Tibial artery (tissue), 4 donors: ENCODE measurements at regions not wholly inside any gene's neighbourhood (a gene's known extent, or its start where the extent isn't known, plus 50 kb on each side); places are given as distances from the start of the nearest gene placed in this dataset.
"Not testable (repeated sequence)": the region's sequence is repeated elsewhere in the genome, so short reads cannot be mapped to it uniquely, and the experiment has no call there.

Source experiments
- DNase-seq, 2 donors: peaks; one replicate each; pipeline ENCODE4 v3.0.0-alpha.2; 2019
- H3K27ac ChIP-seq, 2 donors: fragments of 200-600 bp; sonication (generic) in 1 of 2; 1 replicate in 1 of 2; 2 replicates in 1 of 2; pipeline ENCODE4 v1.5.1; 2018 to 2019; ENCODE audit warnings: mild to moderate bottlenecking in 1 of 2
- H3K27me3 ChIP-seq, 2 donors: fragments of 200-600 bp; sonication (generic) in 1 of 2; one replicate each; pipeline versions ENCODE4 v1.5.1 to v1.6.0; 2016 to 2019
- H3K36me3 ChIP-seq, 3 donors: fragments of 200-600 bp; sonication (generic) in 2 of 3; one replicate each; pipeline ENCODE4 v1.5.1; 2016 to 2019; ENCODE audit warnings: mild to moderate bottlenecking in 2 of 3
- H3K4me1 ChIP-seq, 4 donors: fragments of 200-600 bp; sonication (generic) in 2 of 4; 1 replicate in 3 of 4; 2 replicates in 1 of 4; pipeline ENCODE4 v1.5.1; 2016 to 2019
- H3K4me3 ChIP-seq, 2 donors: fragments of 200-600 bp; sonication (generic) in 1 of 2; 1 replicate in 1 of 2; 2 replicates in 1 of 2; pipeline ENCODE4 v1.5.1; 2018 to 2019; ENCODE audit warnings: mild to moderate bottlenecking in 2 of 2
- H3K9me3 ChIP-seq, 3 donors: fragments of 200-600 bp; sonication (generic) in 1 of 3; one replicate each; pipeline ENCODE4 v1.5.1; 2016 to 2019
- intact Hi-C: fragments of 100-400 bp; cut with DNase I; formaldehyde crosslinking; loops from one replicate; pipeline ENCODE4 v1.15.0; 2023; ENCODE audit warnings: low total_unique reads
- TF ChIP-seq, protein P1 (sequence below), 2 experiments: fragments of 200-600 bp in 1 of 2; fragments of 450-650 bp in 1 of 2; IDR thresholded peaks; one replicate each; pipeline ENCODE4 v1.5.1; 2017 to 2019; ENCODE audit warnings: antibody characterized with exemption in 2 of 2, mild to moderate bottlenecking in 1 of 2, moderate library complexity in 1 of 2

DNA sequence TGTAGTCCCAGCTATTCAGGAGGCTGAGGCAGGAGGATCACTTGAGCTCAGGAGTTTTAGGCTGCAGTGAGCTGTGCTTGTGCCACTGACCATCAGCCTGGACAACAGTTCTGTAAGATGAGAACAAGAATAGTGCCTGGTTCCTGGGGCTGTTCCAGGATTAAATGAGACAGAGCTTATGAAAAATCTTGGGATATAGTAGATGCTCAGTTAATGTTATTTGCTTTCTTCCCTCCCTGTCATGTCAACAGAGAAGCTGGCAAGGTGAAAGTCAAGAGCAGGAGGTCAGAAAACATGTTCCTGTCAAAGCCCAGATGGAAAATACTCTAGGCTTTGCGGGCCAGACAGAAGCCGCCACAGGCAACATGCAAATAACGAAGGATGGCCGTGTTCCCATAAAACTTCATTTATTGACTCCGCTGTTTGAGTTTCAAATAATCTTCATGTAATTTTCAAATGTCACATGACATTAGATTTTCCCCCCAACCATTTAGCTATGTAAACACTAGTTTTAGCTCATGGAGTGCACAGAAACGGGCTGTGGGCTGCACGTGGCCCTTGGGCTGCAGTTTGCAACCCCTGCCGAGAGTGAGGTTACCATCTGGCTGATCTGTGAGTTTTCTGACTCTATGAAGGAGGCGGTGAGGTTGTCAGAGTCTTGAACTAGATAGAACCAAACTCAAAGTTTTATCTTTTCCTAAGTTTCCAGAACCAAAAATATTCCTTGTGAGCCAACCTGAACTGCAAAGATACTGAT, 63.4 kb upstream of the PMEPA1 start:
- TF ChIP-seq, protein P1, sequence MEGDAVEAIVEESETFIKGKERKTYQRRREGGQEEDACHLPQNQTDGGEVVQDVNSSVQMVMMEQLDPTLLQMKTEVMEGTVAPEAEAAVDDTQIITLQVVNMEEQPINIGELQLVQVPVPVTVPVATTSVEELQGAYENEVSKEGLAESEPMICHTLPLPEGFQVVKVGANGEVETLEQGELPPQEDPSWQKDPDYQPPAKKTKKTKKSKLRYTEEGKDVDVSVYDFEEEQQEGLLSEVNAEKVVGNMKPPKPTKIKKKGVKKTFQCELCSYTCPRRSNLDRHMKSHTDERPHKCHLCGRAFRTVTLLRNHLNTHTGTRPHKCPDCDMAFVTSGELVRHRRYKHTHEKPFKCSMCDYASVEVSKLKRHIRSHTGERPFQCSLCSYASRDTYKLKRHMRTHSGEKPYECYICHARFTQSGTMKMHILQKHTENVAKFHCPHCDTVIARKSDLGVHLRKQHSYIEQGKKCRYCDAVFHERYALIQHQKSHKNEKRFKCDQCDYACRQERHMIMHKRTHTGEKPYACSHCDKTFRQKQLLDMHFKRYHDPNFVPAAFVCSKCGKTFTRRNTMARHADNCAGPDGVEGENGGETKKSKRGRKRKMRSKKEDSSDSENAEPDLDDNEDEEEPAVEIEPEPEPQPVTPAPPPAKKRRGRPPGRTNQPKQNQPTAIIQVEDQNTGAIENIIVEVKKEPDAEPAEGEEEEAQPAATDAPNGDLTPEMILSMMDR (IDR thresholded peaks at IDR 0.05), result no peak
- intact Hi-C loops, result no loop called here

DNA sequence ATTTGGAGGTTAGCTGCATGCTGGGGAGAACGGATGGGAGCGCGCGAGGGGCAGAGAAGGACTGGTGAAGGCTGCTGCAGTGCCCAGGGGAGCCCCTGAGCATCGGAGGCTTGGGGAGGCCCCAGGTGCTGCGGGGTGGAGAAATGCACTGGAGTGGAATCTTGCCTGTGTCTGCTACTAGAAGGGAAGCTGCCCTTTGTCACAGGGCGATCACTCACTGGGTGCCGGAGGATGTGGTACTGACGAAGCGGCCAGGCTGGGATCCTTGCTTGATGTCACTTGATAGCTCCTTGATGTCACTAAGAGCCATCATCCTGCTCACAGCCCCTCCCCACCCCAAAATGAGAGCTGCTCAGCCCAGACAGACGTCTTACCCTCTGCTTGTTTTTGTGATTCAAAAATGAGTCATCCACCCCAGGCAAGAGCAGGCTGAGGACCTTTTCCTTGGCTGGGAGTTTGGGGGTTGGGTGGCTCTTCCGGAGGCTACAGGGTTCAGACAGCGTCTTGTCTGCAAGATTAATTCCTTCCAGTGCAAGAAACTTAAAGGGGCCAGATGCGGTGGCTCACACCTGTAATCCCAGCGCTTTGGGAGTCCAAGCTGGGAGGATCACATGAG, 62.6 kb upstream of the PMEPA1 start:
- intact Hi-C loops, result no loop called here
- DNase-seq, result peak; percentile 20 to 71

More for the DNA sequence above, 63.4 kb upstream of the PMEPA1 start:
- Histone ChIP-seq H3K27me3 (no peaks in the 10 kb centered on the region), H3K27ac (no peak overlapping the region), H3K4me1 (peaks cover 0 to 11% (median 7%) of the 10 kb centered on the region in 4 donors), H3K4me3 (no peak overlapping the region), H3K36me3 (no peaks in the 10 kb centered on the region), H3K9me3 (no peaks in the 10 kb centered on the region)
- peak in 1 of 2 donors; percentile 6 for DNase-seq

DNA sequence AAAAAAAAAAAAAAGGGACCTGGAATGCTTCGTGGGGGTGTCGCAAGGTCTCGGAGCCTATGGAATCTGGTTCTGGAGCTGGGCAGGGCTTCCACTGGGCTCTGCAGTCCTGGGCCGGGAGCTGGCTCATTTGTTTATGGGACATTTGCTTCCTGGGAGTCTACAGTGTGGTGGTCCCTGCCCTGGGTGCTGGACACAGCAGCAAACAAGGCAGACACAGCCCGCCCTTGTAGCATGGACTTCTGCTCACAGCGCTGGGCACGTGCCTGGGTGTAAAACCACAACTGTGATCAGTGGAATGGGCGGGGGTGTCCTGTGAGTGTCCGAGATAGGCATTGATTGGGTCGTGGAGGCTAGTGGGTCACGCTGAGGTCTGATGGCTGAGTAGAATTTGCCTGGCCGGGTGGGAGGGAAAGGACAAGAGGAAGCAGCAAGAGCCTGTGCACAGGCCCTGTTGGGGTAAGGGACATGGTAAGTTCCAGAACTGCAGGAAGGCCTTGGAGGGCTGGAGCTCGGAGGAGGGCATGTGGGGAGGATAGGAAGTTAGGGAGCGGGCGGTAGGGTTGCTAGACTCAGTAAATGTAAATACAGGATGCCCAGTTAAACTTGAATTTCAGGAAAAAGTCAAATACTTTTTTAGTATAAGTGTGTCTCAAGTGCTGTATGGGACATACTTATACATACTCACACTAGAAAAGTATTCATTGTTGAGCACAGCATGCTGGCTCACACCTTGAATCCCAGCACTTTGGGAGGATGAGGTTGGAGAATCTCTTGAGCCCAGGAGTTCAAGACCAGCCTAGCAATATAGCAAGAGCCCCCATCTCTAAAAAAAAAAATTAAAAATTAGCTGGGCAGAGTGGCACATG, 61.3 kb upstream of the PMEPA1 start:
- H3K4me1 ChIP-seq, result peaks cover 0 to 11% (median 7%) of the 10 kb centered on the region in 4 donors
- no peaks in the 10 kb centered on the region for H3K36me3 ChIP-seq
- no peaks in the 10 kb centered on the region for H3K9me3 ChIP-seq
- no peak overlapping the region for H3K4me3 ChIP-seq
- intact Hi-C loops, result no loop called here
- DNase-seq, result peak; percentile 17 to 34
- no peaks in the 10 kb centered on the region for H3K27me3 ChIP-seq
- H3K27ac ChIP-seq, result no peak overlapping the region
- TF ChIP-seq, protein P1 (IDR thresholded peaks at IDR 0.05), result no peak

More for the DNA sequence above, 62.6 kb upstream of the PMEPA1 start:
- H3K9me3 ChIP-seq, result no peaks in the 10 kb centered on the region
- peaks cover 0 to 11% (median 7%) of the 10 kb centered on the region in 4 donors for H3K4me1 ChIP-seq
- TF ChIP-seq, protein P1 (IDR thresholded peaks at IDR 0.05), result no peak
- H3K4me3 ChIP-seq, result no peak overlapping the region
- H3K27ac ChIP-seq, result no peak overlapping the region
- no peaks in the 10 kb centered on the region for H3K36me3 ChIP-seq
- H3K27me3 ChIP-seq, result no peaks in the 10 kb centered on the region

GRCh38 chr20:57770401-57770800, 60.6 kb upstream of the PMEPA1 start:
- H3K36me3 ChIP-seq, H3K9me3 ChIP-seq, intact Hi-C loops, H3K4me3 ChIP-seq, H3K27me3 ChIP-seq, H3K27ac ChIP-seq, DNase-seq: not testable (repeated sequence)
- peaks cover 0 to 11% (median 7%) of the 10 kb centered on the region in 4 donors for H3K4me1 ChIP-seq

GRCh38 chr20:57769756-57770155, 59.9 kb upstream of the PMEPA1 start:
- Histone ChIP-seq H3K36me3 (no peaks in the 10 kb centered on the region), H3K27me3 (no peaks in the 10 kb centered on the region), H3K9me3 (peaks cover 0 to 3% (median 0%) of the 10 kb centered on the region in 3 donors), H3K27ac (no peak overlapping the region), H3K4me1 (peaks cover 0 to 11% (median 7%) of the 10 kb centered on the region in 4 donors), H3K4me3 (no peak overlapping the region)
- intact Hi-C loops, result no loop called here
- TF ChIP-seq, protein P1 (IDR thresholded peaks at IDR 0.05), result no peak
- peak; percentile 1 to 49 for DNase-seq
